K562 (cell line): ENCODE measurements at regions not wholly inside any gene's neighbourhood (a gene's known extent, or its start where the extent isn't known, plus 50 kb on each side); places are given as distances from the start of the nearest gene placed in this dataset.

Source experiments
- ATAC-seq: fragments of 200-7000 bp; cut with Tn5 transposase; 3 replicates; pipeline ENCODE4 v1.9.1; 2020; ENCODE audit warnings: moderate library complexity
- BruUV-seq: library from RNA; stranded (reverse); fragments of 400-500 nt; replicated peaks from 2 replicates; lab custom pipeline; 2021; lab: Mats Ljungman, UMichigan
- CTCF ChIA-PET: fragments of 300-600 bp; formaldehyde crosslinking; extraction: SDS; loops from one replicate; lab custom pipeline; 2021; ENCODE audit warnings: low intra/inter-chr PET ratio; lab: Yijun Ruan, JAX
- POLR2A ChIA-PET: fragments of 300-600, 350-650 bp; sonication (Branson Sonifier 250); formaldehyde crosslinking; extraction: SDS; loops from one replicate; lab custom pipeline; 2021; ENCODE audit warnings: antibody characterized with exemption, inconsistent platforms; lab: Yijun Ruan, JAX
- DNase-seq, 4 experiments: peaks; one replicate each; pipeline versions ENCODE4 v3.0.0 to v3.0.0-alpha.2; 2011 to 2018; ENCODE audit warnings: low spot score in 3 of 4, mixed read lengths in 3 of 4; ENCODE audit errors: extremely low read depth in 1 of 4
- FAIRE-seq: peaks from 2 replicates; lab custom pipeline; 2011; peaks lifted over from hg19 to GRCh38; lab: Jason Lieb, UNC
- H2AFZ ChIP-seq: 2 replicates; pipeline ENCODE4 v1.6.0; 2011; ENCODE audit warnings: low read depth, low read length, control low read depth, inconsistent platforms
- H3K27ac ChIP-seq: fragments of 200-600 bp; 3 replicates; pipeline ENCODE4 v1.8.0; 2011; ENCODE audit warnings: low read depth, mild to moderate bottlenecking, control low read depth, inconsistent platforms, low read length, moderate library complexity, mixed read lengths; ENCODE audit errors: extremely low read depth
- H3K27me3 ChIP-seq, 2 experiments: fragments of 300-600 bp in 1 of 2; 2 replicates in 1 of 2; 3 replicates in 1 of 2; pipeline versions ENCODE4 v1.6.0 to v1.8.0; 2011; ENCODE audit warnings: inconsistent platforms in 2 of 2, low read length in 2 of 2, mild to moderate bottlenecking in 1 of 2, mixed read lengths in 1 of 2, moderate library complexity in 1 of 2; ENCODE audit not compliant: control insufficient read depth in 2 of 2, insufficient read depth in 2 of 2
- H3K36me3 ChIP-seq: fragments of 300-600 bp; 3 replicates; pipeline ENCODE4 v1.8.0; 2011; ENCODE audit warnings: mild to moderate bottlenecking, low read length, inconsistent platforms; ENCODE audit not compliant: control insufficient read depth, insufficient read depth
- H3K4me1 ChIP-seq, 2 experiments: fragments of 200-600 bp in 1 of 2; replicated peaks in 1 of 2; 2 replicates in 1 of 2; 3 replicates in 1 of 2; pipeline versions ENCODE4 v1.5.1 to v1.8.0; 2011; ENCODE audit warnings: inconsistent platforms in 2 of 2, low read length in 2 of 2, mild to moderate bottlenecking in 1 of 2, mixed read lengths in 1 of 2, moderate library complexity in 1 of 2; ENCODE audit not compliant: control insufficient read depth in 2 of 2, insufficient read depth in 2 of 2
- H3K4me2 ChIP-seq: 2 replicates; pipeline ENCODE4 v1.6.1; 2011; ENCODE audit warnings: low read length, control low read depth, inconsistent platforms, mixed read lengths; ENCODE audit not compliant: insufficient read depth
- H3K4me3 ChIP-seq: fragments of 200-600 bp; sonication (generic), shearing (Covaris generic); 2 replicates; pipeline ENCODE4 v1.5.1; 2016; ENCODE audit warnings: control low read depth, inconsistent platforms
- H3K79me2 ChIP-seq: fragments of 200-600 bp; 3 replicates; pipeline ENCODE4 v1.8.0; 2011; ENCODE audit warnings: low read length, inconsistent platforms; ENCODE audit not compliant: control insufficient read depth, insufficient read depth
- H3K9ac ChIP-seq, 2 experiments: 2 replicates each; pipeline versions ENCODE4 v1.6.0 to v1.6.1; 2011; ENCODE audit warnings: low read depth in 2 of 2, low read length in 2 of 2, control low read depth in 1 of 2, inconsistent platforms in 1 of 2, mild to moderate bottlenecking in 1 of 2, mixed read lengths in 1 of 2; ENCODE audit not compliant: insufficient read depth in 1 of 2
- H3K9me1 ChIP-seq: one replicate; pipeline ENCODE4 v1.6.0; 2011; ENCODE audit warnings: inconsistent platforms, mild to moderate bottlenecking, low read length, moderate library complexity; ENCODE audit not compliant: control insufficient read depth, insufficient read depth
- H3K9me3 ChIP-seq: replicated peaks from 2 replicates; pipeline ENCODE4 v1.5.1; 2011; ENCODE audit warnings: low read depth, low read length, inconsistent platforms; ENCODE audit not compliant: control insufficient read depth, insufficient read depth
- H4K20me1 ChIP-seq: replicated peaks from 2 replicates; pipeline ENCODE4 v1.6.1; 2011; ENCODE audit warnings: low read length, inconsistent platforms, mixed read lengths; ENCODE audit not compliant: control insufficient read depth, insufficient read depth
- DMBX1 ChIP-seq: fragments of 250-450 bp; sonication (Bioruptor Pico); IDR thresholded peaks from 2 replicates; pipeline ENCODE4 v1.8.0; 2022; ENCODE audit warnings: inconsistent platforms, mild to moderate bottlenecking, moderate library complexity, borderline replicate concordance
- FIP1L1 ChIP-seq: fragments of 200-400 bp; formaldehyde crosslinking; IDR thresholded peaks from 2 replicates; pipeline ENCODE4 v1.6.1; 2018; ENCODE audit warnings: mild to moderate bottlenecking, low read depth, low read length; ENCODE audit not compliant: poor library complexity, severe bottlenecking
- HNRNPL ChIP-seq: fragments of 200-400 bp; formaldehyde crosslinking; IDR thresholded peaks from 2 replicates; pipeline ENCODE4 v1.6.1; 2017; ENCODE audit warnings: low read depth, mild to moderate bottlenecking, low read length
- IRF2 ChIP-seq: sonication (generic); formaldehyde crosslinking; IDR thresholded peaks from 2 replicates; pipeline ENCODE4 v1.8.1; 2022; ENCODE audit warnings: mild to moderate bottlenecking, missing genetic modification reagents
- MAZ ChIP-seq, 2 experiments: fragments of 450-650 bp in 1 of 2; sonication (generic) in 1 of 2; formaldehyde crosslinking; IDR thresholded peaks in 1 of 2; conservative IDR thresholded peaks in 1 of 2; 2 replicates each; pipeline versions ENCODE4 v1.4.0 to v1.5.0; 2020; ENCODE audit warnings: mild to moderate bottlenecking in 1 of 2, missing genetic modification reagents in 1 of 2
- PRPF4 ChIP-seq: fragments of 200-400 bp; formaldehyde crosslinking; IDR thresholded peaks from one replicate; pipeline ENCODE4 v1.6.1; 2017; ENCODE audit warnings: low read length, low read depth, mild to moderate bottlenecking; ENCODE audit not compliant: insufficient read depth, poor library complexity, severe bottlenecking
- RBBP5 ChIP-seq: fragments of 200-600 bp; sonication (generic); IDR thresholded peaks from 2 replicates; pipeline ENCODE4 v1.6.1; 2012; ENCODE audit warnings: borderline replicate concordance, mild to moderate bottlenecking, low read length, control low read depth, inconsistent platforms; ENCODE audit not compliant: insufficient read depth, poor library complexity, severe bottlenecking
- SAFB2 ChIP-seq: fragments of 200-400 bp; formaldehyde crosslinking; IDR thresholded peaks from 2 replicates; pipeline ENCODE4 v1.6.1; 2018; ENCODE audit warnings: borderline replicate concordance, low read length, low read depth, moderate library complexity; ENCODE audit not compliant: severe bottlenecking
- SETDB1 ChIP-seq: IDR thresholded peaks from one replicate; pipeline ENCODE4 v1.6.1; 2012; ENCODE audit warnings: low read length, control low read depth, inconsistent platforms
- STAT5B ChIP-seq: fragments of 250-450 bp; sonication (Bioruptor Pico); IDR thresholded peaks from 2 replicates; pipeline ENCODE4 v1.8.0; 2021; ENCODE audit warnings: mild to moderate bottlenecking, inconsistent platforms
- TAF15 ChIP-seq: fragments of 200-400 bp; formaldehyde crosslinking; IDR thresholded peaks from 2 replicates; pipeline ENCODE4 v1.6.1; 2017; ENCODE audit warnings: mild to moderate bottlenecking, low read depth, low read length, moderate library complexity
- ZNF143 ChIP-seq: sonication (generic); formaldehyde crosslinking; IDR thresholded peaks from 2 replicates; pipeline ENCODE4 v1.9.0; 2022; ENCODE audit warnings: mild to moderate bottlenecking, missing genetic modification reagents
- WGBS: fragments of 100-300 bp; shearing (Covaris generic); methylation state at CpG from one replicate; pipeline ENCODE4 v1.1.6; 2016; ENCODE audit warnings: low coverage, mixed read lengths; ENCODE audit not compliant: insufficient coverage; ENCODE audit errors: missing lambda C conversion rate; 5-methylcytosine and 5-hydroxymethylcytosine counted together
- in situ Hi-C: fragments of 300-500 bp; cut with MboI; formaldehyde crosslinking; loops from 4 replicates; pipeline ENCODE4 v1.15.0; 2018; ENCODE audit warnings: inconsistent platforms, mixed read lengths
- intact Hi-C: fragments of 100-400 bp; cut with micrococcal nuclease; formaldehyde crosslinking; loops from 2 replicates; pipeline ENCODE4 v1.14.2; 2022
- TF ChIP-seq, protein P1 (sequence below): sonication (generic); formaldehyde crosslinking; IDR thresholded peaks from 2 replicates; pipeline ENCODE4 v1.8.0; 2022; ENCODE audit warnings: mild to moderate bottlenecking, missing genetic modification reagents

DNA sequence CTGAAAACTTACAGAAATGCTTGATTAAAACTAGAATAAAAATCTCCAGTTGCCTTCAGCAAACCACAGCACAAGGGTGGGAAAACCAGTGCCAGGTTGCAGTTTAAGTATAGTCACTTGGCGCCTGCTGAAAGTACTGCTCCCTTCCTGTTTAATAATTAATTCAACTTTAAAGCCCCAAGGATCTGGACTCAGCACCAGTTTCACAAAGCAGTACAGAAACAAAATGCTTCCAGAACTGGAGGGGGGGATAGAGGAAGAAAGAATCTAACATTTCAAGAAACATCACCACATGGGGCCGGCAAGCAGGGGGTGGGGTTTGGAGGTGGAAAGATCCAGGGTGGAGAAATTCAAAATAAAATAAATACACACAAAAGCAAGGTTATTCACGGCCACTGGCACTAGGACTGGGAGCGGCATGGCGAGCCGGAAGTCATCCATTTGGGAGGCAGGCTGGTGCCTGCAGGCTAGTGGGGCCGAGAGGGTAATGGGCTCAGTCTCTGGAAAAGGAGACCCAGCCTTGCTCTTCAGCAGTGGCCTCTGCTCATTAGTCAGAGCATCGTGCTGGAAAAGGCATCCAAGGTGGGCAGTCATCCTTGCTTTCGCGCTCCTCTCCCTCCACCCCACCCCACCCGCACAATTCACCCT lies 85.8 kb downstream of the POU3F3 start:
- no peaks in the 10 kb centered on the region for H3K9me3 ChIP-seq
- no peaks in the 10 kb centered on the region for H3K36me3 ChIP-seq
- FAIRE-seq: no peak
- intact Hi-C loops: loop anchor here (10.0 kb wide), 1 partner anchor 1775 kb away; no protein-coding TSS in a partner anchor
- CTCF ChIA-PET: no interaction called here
- no peaks in the 10 kb centered on the region for H4K20me1 ChIP-seq
- BruUV-seq: no TSS peak
- H3K4me2 ChIP-seq: no peak overlapping the region
- peaks cover 3 to 25% of the 10 kb centered on the region in 2 experiments; a peak in 4 of 5 replicates for H3K27me3 ChIP-seq
- no peaks in the 10 kb centered on the region for H3K9me1 ChIP-seq
- H3K4me1 ChIP-seq: no peaks in the 10 kb centered on the region
- no peak for TF ChIP-seq FIP1L1
- no peak for TF ChIP-seq PRPF4
- TF ChIP-seq HNRNPL: no peak
- TF ChIP-seq IRF2 (CRISPR knock-in tag): no peak
- TF ChIP-seq TAF15: no peak
- no peak for TF ChIP-seq SETDB1
- no peak for TF ChIP-seq DMBX1 (CRISPR knock-in tag)
- no peak for TF ChIP-seq RBBP5
- TF ChIP-seq MAZ (CRISPR knock-in tag; conservative IDR thresholded peaks at IDR 0.05 in 1 of 2, IDR thresholded peaks at IDR 0.05 in 1 of 2): no peak
- no peak for TF ChIP-seq STAT5B (CRISPR knock-in tag)
- TF ChIP-seq SAFB2: no peak
- TF ChIP-seq ZNF143 (CRISPR knock-in tag): no peak
- TF ChIP-seq, protein P1, sequence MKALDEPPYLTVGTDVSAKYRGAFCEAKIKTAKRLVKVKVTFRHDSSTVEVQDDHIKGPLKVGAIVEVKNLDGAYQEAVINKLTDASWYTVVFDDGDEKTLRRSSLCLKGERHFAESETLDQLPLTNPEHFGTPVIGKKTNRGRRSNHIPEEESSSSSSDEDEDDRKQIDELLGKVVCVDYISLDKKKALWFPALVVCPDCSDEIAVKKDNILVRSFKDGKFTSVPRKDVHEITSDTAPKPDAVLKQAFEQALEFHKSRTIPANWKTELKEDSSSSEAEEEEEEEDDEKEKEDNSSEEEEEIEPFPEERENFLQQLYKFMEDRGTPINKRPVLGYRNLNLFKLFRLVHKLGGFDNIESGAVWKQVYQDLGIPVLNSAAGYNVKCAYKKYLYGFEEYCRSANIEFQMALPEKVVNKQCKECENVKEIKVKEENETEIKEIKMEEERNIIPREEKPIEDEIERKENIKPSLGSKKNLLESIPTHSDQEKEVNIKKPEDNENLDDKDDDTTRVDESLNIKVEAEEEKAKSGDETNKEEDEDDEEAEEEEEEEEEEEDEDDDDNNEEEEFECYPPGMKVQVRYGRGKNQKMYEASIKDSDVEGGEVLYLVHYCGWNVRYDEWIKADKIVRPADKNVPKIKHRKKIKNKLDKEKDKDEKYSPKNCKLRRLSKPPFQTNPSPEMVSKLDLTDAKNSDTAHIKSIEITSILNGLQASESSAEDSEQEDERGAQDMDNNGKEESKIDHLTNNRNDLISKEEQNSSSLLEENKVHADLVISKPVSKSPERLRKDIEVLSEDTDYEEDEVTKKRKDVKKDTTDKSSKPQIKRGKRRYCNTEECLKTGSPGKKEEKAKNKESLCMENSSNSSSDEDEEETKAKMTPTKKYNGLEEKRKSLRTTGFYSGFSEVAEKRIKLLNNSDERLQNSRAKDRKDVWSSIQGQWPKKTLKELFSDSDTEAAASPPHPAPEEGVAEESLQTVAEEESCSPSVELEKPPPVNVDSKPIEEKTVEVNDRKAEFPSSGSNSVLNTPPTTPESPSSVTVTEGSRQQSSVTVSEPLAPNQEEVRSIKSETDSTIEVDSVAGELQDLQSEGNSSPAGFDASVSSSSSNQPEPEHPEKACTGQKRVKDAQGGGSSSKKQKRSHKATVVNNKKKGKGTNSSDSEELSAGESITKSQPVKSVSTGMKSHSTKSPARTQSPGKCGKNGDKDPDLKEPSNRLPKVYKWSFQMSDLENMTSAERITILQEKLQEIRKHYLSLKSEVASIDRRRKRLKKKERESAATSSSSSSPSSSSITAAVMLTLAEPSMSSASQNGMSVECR (CRISPR knock-in tag): no peak
- DNase-seq: no peak
- no peak overlapping the region for H3K4me3 ChIP-seq
- WGBS: 2% methylated on average over 11 of the region's 11 CpGs
- H3K79me2 ChIP-seq: no peaks in the 10 kb centered on the region
- H2AFZ ChIP-seq: no peak overlapping the region
- no peak overlapping the region for H3K27ac ChIP-seq
- no peak overlapping the region for H3K9ac ChIP-seq
- in situ Hi-C loops: no loop called here
- POLR2A ChIA-PET: no interaction called here
- no peak for ATAC-seq
